HEK293 (cell line): ENCODE measurements at regions not wholly inside any gene's neighbourhood (a gene's known extent, or its start where the extent isn't known, plus 50 kb on each side); places are given as distances from the start of the nearest gene placed in this dataset.

Experiments
- CTCF ChIA-PET: fragments of 350-600 bp; formaldehyde crosslinking; extraction: SDS; loops from one replicate; lab custom pipeline; 2021; ENCODE audit warnings: antibody characterized with exemption; lab: Yijun Ruan, JAX
- POLR2A ChIA-PET: fragments of 300-600 bp; formaldehyde crosslinking; extraction: SDS; loops from one replicate; lab custom pipeline; 2020; ENCODE audit warnings: antibody characterized with exemption, inconsistent platforms; lab: Yijun Ruan, JAX
- H3K27ac ChIP-seq: fragments of 200-500 bp; sonication (Bioruptor generic); 2 replicates; pipeline ENCODE4 v1.5.1; 2014; ENCODE audit warnings: low read depth, low read length, control low read depth, inconsistent platforms; ENCODE audit errors: extremely low read depth
- H3K36me3 ChIP-seq, 2 experiments: fragments of 200-500 bp in 1 of 2; sonication (Bioruptor generic) in 1 of 2; 1 replicate in 1 of 2; 2 replicates in 1 of 2; pipeline ENCODE4 v1.5.1; 2014 to 2017; ENCODE audit warnings: inconsistent platforms in 2 of 2, low read length in 2 of 2; ENCODE audit not compliant: control insufficient read depth in 2 of 2, insufficient read depth in 1 of 2
- H3K4me1 ChIP-seq: fragments of 200-500 bp; sonication (Bioruptor generic); 2 replicates; pipeline ENCODE4 v1.5.1; 2014; ENCODE audit warnings: mild to moderate bottlenecking, low read length, inconsistent platforms; ENCODE audit not compliant: control insufficient read depth, insufficient read depth
- H3K4me3 ChIP-seq: 2 replicates; pipeline ENCODE4 v1.5.1; 2011; ENCODE audit warnings: low read depth, mild to moderate bottlenecking, control low read depth, low read length, moderate library complexity
- H3K9me3 ChIP-seq: fragments of 200-500 bp; sonication (Bioruptor generic); 2 replicates; pipeline ENCODE4 v1.5.1; 2014; ENCODE audit warnings: low read depth, low read length, inconsistent platforms; ENCODE audit not compliant: control insufficient read depth, insufficient read depth
- GLI4 ChIP-seq: fragments of 450-650 bp; formaldehyde crosslinking; IDR thresholded peaks from 2 replicates; pipeline ENCODE4 v1.5.1; 2016; ENCODE audit warnings: missing biosample characterization, missing genetic modification characterization
- MEIS1 ChIP-seq: sonication (generic); formaldehyde crosslinking; IDR thresholded peaks from 2 replicates; pipeline ENCODE4 v1.8.1; 2022; ENCODE audit warnings: missing genetic modification reagents, mild to moderate bottlenecking, borderline replicate concordance
- MYNN ChIP-seq: fragments of 450-650 bp; formaldehyde crosslinking; IDR thresholded peaks from 2 replicates; pipeline ENCODE4 v1.5.1; 2016; ENCODE audit warnings: missing biosample characterization, missing genetic modification characterization, borderline replicate concordance
- PRDM4 ChIP-seq: fragments of 450-650 bp; formaldehyde crosslinking; IDR thresholded peaks from 2 replicates; pipeline ENCODE4 v1.5.1; 2017; ENCODE audit warnings: missing biosample characterization, missing genetic modification characterization
- PRDM6 ChIP-seq: fragments of 450-650 bp; formaldehyde crosslinking; IDR thresholded peaks from 2 replicates; pipeline ENCODE4 v1.5.1; 2017; ENCODE audit warnings: missing biosample characterization, missing genetic modification characterization
- SCRT2 ChIP-seq: fragments of 450-650 bp; formaldehyde crosslinking; IDR thresholded peaks from 2 replicates; pipeline ENCODE4 v1.5.1; 2016; ENCODE audit warnings: missing biosample characterization, missing genetic modification characterization
- SP3 ChIP-seq: fragments of 450-650 bp; formaldehyde crosslinking; IDR thresholded peaks from 2 replicates; pipeline ENCODE4 v1.5.1; 2016; ENCODE audit warnings: missing biosample characterization, missing genetic modification characterization
- ZBTB1 ChIP-seq: fragments of 450-650 bp; formaldehyde crosslinking; IDR thresholded peaks from 2 replicates; pipeline ENCODE4 v1.5.1; 2016; ENCODE audit warnings: missing biosample characterization, missing genetic modification characterization
- ZFP41 ChIP-seq: fragments of 450-650 bp; formaldehyde crosslinking; IDR thresholded peaks from 2 replicates; pipeline ENCODE4 v1.5.1; 2016; ENCODE audit warnings: missing biosample characterization, missing genetic modification characterization, borderline replicate concordance
- ZNF146 ChIP-seq: fragments of 450-650 bp; formaldehyde crosslinking; IDR thresholded peaks from 2 replicates; pipeline ENCODE4 v1.5.1; 2016; ENCODE audit warnings: missing biosample characterization, missing genetic modification characterization
- ZNF184 ChIP-seq: fragments of 450-650 bp; IDR thresholded peaks from 2 replicates; pipeline ENCODE4 v1.5.1; 2018; ENCODE audit warnings: missing biosample characterization, mild to moderate bottlenecking, missing genetic modification characterization
- ZNF362 ChIP-seq: fragments of 450-650 bp; formaldehyde crosslinking; IDR thresholded peaks from 2 replicates; pipeline ENCODE4 v1.5.1; 2016; ENCODE audit warnings: missing biosample characterization, missing genetic modification characterization
- ZNF473 ChIP-seq: fragments of 450-650 bp; formaldehyde crosslinking; IDR thresholded peaks from 2 replicates; pipeline ENCODE4 v1.5.1; 2017; ENCODE audit warnings: missing biosample characterization, missing genetic modification characterization
- ZNF501 ChIP-seq: fragments of 450-650 bp; formaldehyde crosslinking; IDR thresholded peaks from 2 replicates; pipeline ENCODE4 v1.5.1; 2016; ENCODE audit warnings: missing biosample characterization, missing genetic modification characterization
- ZNF514 ChIP-seq: fragments of 450-650 bp; formaldehyde crosslinking; IDR thresholded peaks from 2 replicates; pipeline ENCODE4 v1.5.1; 2016; ENCODE audit warnings: missing biosample characterization, missing genetic modification characterization
- ZNF548 ChIP-seq: fragments of 450-650 bp; formaldehyde crosslinking; IDR thresholded peaks from 2 replicates; pipeline ENCODE4 v1.5.1; 2016; ENCODE audit warnings: missing biosample characterization, missing genetic modification characterization
- ZNF558 ChIP-seq: fragments of 450-650 bp; formaldehyde crosslinking; IDR thresholded peaks from 2 replicates; pipeline ENCODE4 v1.5.1; 2016; ENCODE audit warnings: missing biosample characterization, missing genetic modification characterization
- ZNF626 ChIP-seq: fragments of 450-650 bp; sonication (Bioruptor Pico); formaldehyde crosslinking; IDR thresholded peaks from 2 replicates; pipeline ENCODE4 v1.5.1; 2018; ENCODE audit warnings: missing biosample characterization, missing genetic modification characterization, inconsistent platforms
- ZNF664 ChIP-seq: fragments of 450-650 bp; formaldehyde crosslinking; IDR thresholded peaks from 2 replicates; pipeline ENCODE4 v1.5.1; 2016; ENCODE audit warnings: missing biosample characterization, missing genetic modification characterization

GRCh38 chr3:177692304-177692975 is 495.2 kb upstream of the TBL1XR1 start:
- H3K4me3 ChIP-seq, result no peak overlapping the region
- H3K4me1 ChIP-seq, result no peaks in the 10 kb centered on the region
- H3K9me3 ChIP-seq, result no peaks in the 10 kb centered on the region
- ChIA-PET POLR2A (no interaction called here), CTCF (no interaction called here)
- TF ChIP-seq PRDM6 (tag by site-specific recombination) (no peak), SCRT2 (no peak), ZBTB1 (tag by site-specific recombination) (no peak), ZNF473 (tag by site-specific recombination) (no peak), MYNN (tag by site-specific recombination) (no peak)
- H3K27ac ChIP-seq, result no peak overlapping the region
- H3K36me3 ChIP-seq, result no peaks in the 10 kb centered on the region

- POLR2A ChIA-PET, result no interaction called here
- no peak overlapping the region for H3K27ac ChIP-seq
- H3K4me1 ChIP-seq, result no peaks in the 10 kb centered on the region
- CTCF ChIA-PET, result interaction anchor here (1.6 kb wide), 1 partner anchor 626 kb away, joined by 3 read pairs; no protein-coding TSS in a partner anchor
- TF ChIP-seq ZNF501 (tag by site-specific recombination) (no peak), MEIS1 (no peak), ZNF184 (tag by site-specific recombination) (no peak), ZNF558 (no peak), ZNF626 (tag by site-specific recombination) (no peak), GLI4 (tag by site-specific recombination) (no peak), ZNF514 (tag by site-specific recombination) (no peak), ZNF146 (no peak), ZFP41 (tag by site-specific recombination) (no peak), PRDM4 (tag by site-specific recombination) (no peak), ZNF473 (tag by site-specific recombination) (no peak), ZNF548 (tag by site-specific recombination) (no peak), SP3 (tag by site-specific recombination) (no peak), ZNF362 (tag by site-specific recombination) (no peak), ZNF664 (tag by site-specific recombination) (no peak)
- H3K36me3 ChIP-seq, result no peaks in the 10 kb centered on the region
- no peaks in the 10 kb centered on the region for H3K9me3 ChIP-seq
- no peak overlapping the region for H3K4me3 ChIP-seq
Observed at GRCh38 chr3:177693616-177694264, 496.5 kb upstream of the TBL1XR1 start.
